Right lobe of liver (tissue), 4 donors: ENCODE measurements at regions not wholly inside any gene's neighbourhood (a gene's known extent, or its start where the extent isn't known, plus 50 kb on each side); places are given as distances from the start of the nearest gene placed in this dataset.

Source experiments
- CTCF ChIP-seq, 4 donors: fragments of 200-600 bp in 3 of 4; fragments of 450-650 bp in 1 of 4; IDR thresholded peaks; one replicate each; pipeline versions ENCODE4 v1.5.1 to v1.8.0; 2016 to 2022; ENCODE audit warnings: antibody characterized with exemption in 4 of 4, mild to moderate bottlenecking in 2 of 4
- POLR2A ChIP-seq: fragments of 450-650 bp; IDR thresholded peaks from one replicate; pipeline ENCODE4 v1.6.1; 2017; ENCODE audit warnings: antibody characterized with exemption, mild to moderate bottlenecking
- donor health status: DM: no; HTN: no; CAD: no.
- donor health status: DM: no; HTN: no; CAD: no.
- donor health status: DM: no; HTN: yes; CAD: no.

- TF ChIP-seq CTCF (IDR thresholded peaks at IDR 0.05) = no peak
- TF ChIP-seq POLR2A = no peak
Observed at GRCh38 chr11:10400856-10401255, 54.2 kb upstream of the AMPD3 start.
